Peyer's patch (tissue), 4 donors: ENCODE measurements at regions not wholly inside any gene's neighbourhood (a gene's known extent, or its start where the extent isn't known, plus 50 kb on each side); places are given as distances from the start of the nearest gene placed in this dataset.
"Not testable (repeated sequence)": the region's sequence is repeated elsewhere in the genome, so short reads cannot be mapped to it uniquely, and the experiment has no call there.

Experiments used
- DNase-seq, 3 donors: peaks; one replicate each; pipeline ENCODE4 v3.0.0-alpha.2; 2017 to 2019
- H3K27ac ChIP-seq, 4 donors: fragments of 200-600 bp; sonication (generic); one replicate each; pipeline ENCODE4 v1.5.1; 2016 to 2019
- H3K27me3 ChIP-seq, 2 donors: fragments of 200-600 bp; sonication (generic); one replicate each; pipeline ENCODE4 v1.5.1; 2019
- H3K36me3 ChIP-seq, 3 donors: fragments of 200-600 bp; sonication (generic); one replicate each; pipeline ENCODE4 v1.5.1; 2016 to 2019
- H3K4me1 ChIP-seq, 4 donors: fragments of 200-600 bp; sonication (generic); one replicate each; pipeline ENCODE4 v1.5.1; 2016 to 2019
- H3K4me3 ChIP-seq, 4 donors: fragments of 200-600 bp; sonication (generic); 1 replicate in 3 of 4; 2 replicates in 1 of 4; pipeline ENCODE4 v1.5.1; 2016 to 2019; ENCODE audit warnings: mild to moderate bottlenecking in 1 of 4
- H3K9me3 ChIP-seq, 4 donors: fragments of 200-600 bp; sonication (generic); one replicate each; pipeline ENCODE4 v1.5.1; 2016 to 2019; ENCODE audit warnings: mild to moderate bottlenecking in 1 of 4
- POLR2A ChIP-seq, 2 donors: fragments of 450-650 bp; IDR thresholded peaks; one replicate each; pipeline ENCODE4 v1.5.1; 2017; ENCODE audit warnings: antibody characterized with exemption in 2 of 2, mild to moderate bottlenecking in 2 of 2, moderate library complexity in 2 of 2
- small RNA-seq, 2 donors: library from RNA; depleted of rRNA; stranded (forward); fragments of <200 nt; gene quantifications; one replicate each; pipeline ENCODE3, GENCODE V24; 2016
- TF ChIP-seq, protein P1 (sequence below), 6 experiments: fragments of 450-650 bp in 4 of 6; fragments of 200-600 bp in 2 of 6; sonication (generic) in 1 of 6; IDR thresholded peaks; one replicate each; pipeline ENCODE4 v1.5.1; 2017 to 2019; ENCODE audit warnings: antibody characterized with exemption in 6 of 6, mild to moderate bottlenecking in 3 of 6, moderate library complexity in 1 of 6

DNA sequence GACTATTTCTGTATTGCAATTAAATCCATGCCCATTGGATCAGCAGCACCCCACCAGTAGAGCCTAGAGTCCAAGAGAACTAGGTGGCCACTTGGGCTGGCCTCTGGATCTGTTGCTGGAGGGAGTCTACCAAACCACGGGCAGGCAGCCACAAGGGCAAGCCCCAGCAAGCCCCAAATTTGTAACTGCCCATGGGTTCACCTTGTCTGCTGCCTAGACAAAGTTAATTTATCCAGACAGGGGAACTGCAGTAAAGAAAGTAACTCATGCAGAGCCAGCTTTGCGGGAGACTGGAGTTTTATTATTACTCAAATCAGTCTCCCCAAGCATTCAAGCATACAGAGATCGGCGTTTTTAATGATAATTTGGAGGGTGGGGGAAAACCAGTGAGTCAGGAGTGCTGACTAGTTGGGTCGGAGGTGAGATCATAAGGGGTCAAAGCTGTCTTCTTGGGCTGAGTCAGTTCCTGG lies 74.0 kb upstream of the TERB2 start:
- no peak for TF ChIP-seq POLR2A (IDR thresholded peaks at IDR 0.05)
- TF ChIP-seq, protein P1, sequence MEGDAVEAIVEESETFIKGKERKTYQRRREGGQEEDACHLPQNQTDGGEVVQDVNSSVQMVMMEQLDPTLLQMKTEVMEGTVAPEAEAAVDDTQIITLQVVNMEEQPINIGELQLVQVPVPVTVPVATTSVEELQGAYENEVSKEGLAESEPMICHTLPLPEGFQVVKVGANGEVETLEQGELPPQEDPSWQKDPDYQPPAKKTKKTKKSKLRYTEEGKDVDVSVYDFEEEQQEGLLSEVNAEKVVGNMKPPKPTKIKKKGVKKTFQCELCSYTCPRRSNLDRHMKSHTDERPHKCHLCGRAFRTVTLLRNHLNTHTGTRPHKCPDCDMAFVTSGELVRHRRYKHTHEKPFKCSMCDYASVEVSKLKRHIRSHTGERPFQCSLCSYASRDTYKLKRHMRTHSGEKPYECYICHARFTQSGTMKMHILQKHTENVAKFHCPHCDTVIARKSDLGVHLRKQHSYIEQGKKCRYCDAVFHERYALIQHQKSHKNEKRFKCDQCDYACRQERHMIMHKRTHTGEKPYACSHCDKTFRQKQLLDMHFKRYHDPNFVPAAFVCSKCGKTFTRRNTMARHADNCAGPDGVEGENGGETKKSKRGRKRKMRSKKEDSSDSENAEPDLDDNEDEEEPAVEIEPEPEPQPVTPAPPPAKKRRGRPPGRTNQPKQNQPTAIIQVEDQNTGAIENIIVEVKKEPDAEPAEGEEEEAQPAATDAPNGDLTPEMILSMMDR (IDR thresholded peaks at IDR 0.05), result no peak
- H3K27ac ChIP-seq, result no peak overlapping the region
- H3K36me3 ChIP-seq, result no peaks in the 10 kb centered on the region
- DNase-seq, result no peak
- H3K4me1 ChIP-seq, result no peaks in the 10 kb centered on the region
- no peak overlapping the region for H3K4me3 ChIP-seq
- no peaks in the 10 kb centered on the region for H3K9me3 ChIP-seq
- H3K27me3 ChIP-seq, result no peaks in the 10 kb centered on the region

DNA sequence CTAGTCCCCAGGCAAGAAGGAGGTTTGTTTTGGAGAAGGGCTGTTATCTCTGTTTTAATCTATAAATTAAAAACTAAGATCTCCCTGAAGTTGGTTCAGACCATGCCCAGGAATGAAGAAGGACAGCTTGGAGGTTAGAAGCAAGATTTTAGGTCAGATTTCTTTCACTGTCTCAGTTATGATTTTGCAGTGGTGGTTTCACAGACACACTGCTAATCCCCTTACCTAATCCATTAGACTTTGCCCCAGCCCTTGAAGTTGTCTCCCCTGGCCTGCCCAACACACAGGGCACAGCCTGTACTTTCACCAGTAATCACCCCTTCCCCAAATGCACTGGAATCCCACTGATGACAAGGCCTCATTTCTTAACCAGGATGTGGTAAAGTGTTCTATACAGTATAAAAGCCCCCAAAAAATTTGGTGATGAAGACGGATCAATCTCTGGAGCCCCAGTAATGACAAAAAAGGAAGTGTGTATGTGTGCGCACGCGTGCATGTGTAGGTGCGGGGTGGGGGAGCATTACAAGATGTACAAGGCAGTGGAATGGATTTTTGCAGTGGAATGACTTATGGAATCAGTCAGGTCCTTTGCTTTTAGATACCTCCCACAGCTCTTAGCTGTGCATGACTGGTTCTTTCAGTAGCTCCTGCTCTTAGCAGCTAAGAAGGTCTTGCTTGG lies 73.1 kb upstream of the TERB2 start:
- Histone ChIP-seq H3K27ac (no peak overlapping the region), H3K4me1 (no peaks in the 10 kb centered on the region), H3K36me3 (no peaks in the 10 kb centered on the region), H3K9me3 (no peaks in the 10 kb centered on the region), H3K27me3 (no peaks in the 10 kb centered on the region), H3K4me3 (no peak overlapping the region)
- no peak for DNase-seq
- TF ChIP-seq, protein P1 (IDR thresholded peaks at IDR 0.05), result no peak
- TF ChIP-seq POLR2A (IDR thresholded peaks at IDR 0.05), result no peak

DNA sequence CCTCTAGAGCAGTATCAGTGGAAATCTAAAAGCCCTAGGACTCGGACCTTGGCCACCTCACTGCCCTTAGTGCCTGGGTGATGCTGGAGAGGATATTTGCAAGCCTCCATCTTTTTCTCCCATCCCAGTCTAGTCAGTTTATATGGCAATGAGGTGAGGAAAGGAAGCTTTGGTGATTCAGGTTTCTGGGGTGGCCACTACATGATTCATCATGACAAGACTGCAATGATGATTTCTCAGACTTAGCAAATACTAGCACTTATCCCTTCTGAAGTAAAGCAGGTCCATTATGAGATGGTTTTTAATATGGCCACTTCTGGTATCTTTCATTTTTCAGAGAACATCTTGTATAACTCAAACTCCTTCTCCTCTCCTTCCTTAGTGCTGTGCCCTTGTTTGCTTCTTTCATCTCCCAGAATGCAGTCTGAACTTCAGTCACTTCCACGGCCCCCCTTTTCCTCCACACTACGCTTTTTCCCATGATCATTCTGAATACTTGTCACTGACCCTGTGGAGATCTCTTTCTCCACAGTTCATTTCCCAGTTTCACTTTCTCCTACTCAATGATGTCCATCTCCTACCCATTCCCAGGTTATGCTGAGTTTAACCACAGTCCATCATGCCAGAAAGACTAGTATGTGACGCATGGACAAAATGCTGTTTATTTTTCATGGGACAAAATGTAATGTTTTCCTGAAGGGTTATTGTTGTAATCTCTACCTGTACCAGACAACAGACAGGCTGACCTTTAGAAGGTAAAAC lies 57.4 kb upstream of the TERB2 start:
- not testable (repeated sequence) for H3K9me3 ChIP-seq, H3K4me3 ChIP-seq, DNase-seq, H3K27me3 ChIP-seq, H3K27ac ChIP-seq, H3K36me3 ChIP-seq, H3K4me1 ChIP-seq

DNA sequence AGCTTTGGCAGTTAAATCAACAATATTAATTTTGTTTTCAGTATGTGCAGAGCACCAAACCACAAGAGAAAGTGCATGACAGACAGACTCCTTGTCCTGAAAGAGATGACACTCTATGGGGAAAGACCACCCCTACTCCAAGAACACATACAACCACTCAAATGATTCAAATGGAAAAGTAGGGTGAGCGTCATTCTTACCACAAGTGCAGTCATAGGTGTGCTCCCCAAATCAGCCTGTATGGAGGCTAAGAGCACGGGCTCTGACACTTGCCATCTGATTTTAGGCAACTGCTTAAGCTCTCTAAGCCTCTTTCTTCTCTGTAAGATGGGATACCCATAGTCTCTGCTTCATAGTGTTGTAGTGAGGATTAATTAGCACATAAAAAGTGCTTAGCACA lies 56.7 kb upstream of the TERB2 start:
- not testable (repeated sequence) for H3K9me3 ChIP-seq, H3K27me3 ChIP-seq, H3K36me3 ChIP-seq, H3K4me1 ChIP-seq, H3K4me3 ChIP-seq, DNase-seq, H3K27ac ChIP-seq

DNA sequence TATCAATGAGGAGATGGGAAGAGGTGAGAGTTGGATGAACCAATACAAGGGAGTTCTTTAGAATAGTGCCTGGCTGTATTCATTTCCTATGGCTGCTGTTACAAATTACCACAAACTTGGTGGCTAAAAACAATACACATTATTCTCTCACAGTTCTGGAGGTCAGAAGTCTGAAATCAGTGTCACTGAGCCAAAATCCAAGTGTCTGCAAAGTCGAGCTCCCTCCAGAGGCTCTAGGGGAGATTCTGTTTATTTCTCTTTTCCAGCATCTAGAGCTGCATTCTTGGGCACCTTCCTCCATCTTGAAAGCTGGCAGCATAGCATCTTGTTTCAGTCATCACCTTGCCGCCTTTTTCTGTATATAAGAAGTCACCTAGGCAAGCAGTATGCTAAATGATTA lies 55.7 kb upstream of the TERB2 start:
- H3K4me3 ChIP-seq, H3K4me1 ChIP-seq, H3K27me3 ChIP-seq, H3K36me3 ChIP-seq, H3K9me3 ChIP-seq, H3K27ac ChIP-seq, DNase-seq: not testable (repeated sequence)

DNA sequence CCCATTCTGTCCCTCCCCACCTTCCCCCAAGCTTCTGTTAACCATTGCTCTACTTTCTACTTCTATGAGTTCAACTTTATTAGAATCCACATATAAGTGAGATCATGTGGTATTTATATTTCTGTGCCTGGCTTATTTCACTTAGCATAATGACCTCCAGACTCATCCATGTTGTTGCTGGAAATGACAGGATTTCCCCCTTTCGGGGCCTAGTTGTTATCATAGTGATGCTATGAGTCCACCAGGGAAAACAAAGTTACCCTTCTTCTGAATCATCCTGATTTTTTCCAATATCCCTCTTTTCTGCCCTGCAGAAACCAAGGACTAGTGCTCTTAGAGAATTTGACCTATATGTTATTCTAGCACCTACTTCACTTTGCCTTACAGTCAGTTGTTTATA lies 53.2 kb upstream of the TERB2 start:
- DNase-seq, H3K36me3 ChIP-seq, H3K4me3 ChIP-seq, H3K27ac ChIP-seq, H3K9me3 ChIP-seq, H3K27me3 ChIP-seq, H3K4me1 ChIP-seq: not testable (repeated sequence)

DNA sequence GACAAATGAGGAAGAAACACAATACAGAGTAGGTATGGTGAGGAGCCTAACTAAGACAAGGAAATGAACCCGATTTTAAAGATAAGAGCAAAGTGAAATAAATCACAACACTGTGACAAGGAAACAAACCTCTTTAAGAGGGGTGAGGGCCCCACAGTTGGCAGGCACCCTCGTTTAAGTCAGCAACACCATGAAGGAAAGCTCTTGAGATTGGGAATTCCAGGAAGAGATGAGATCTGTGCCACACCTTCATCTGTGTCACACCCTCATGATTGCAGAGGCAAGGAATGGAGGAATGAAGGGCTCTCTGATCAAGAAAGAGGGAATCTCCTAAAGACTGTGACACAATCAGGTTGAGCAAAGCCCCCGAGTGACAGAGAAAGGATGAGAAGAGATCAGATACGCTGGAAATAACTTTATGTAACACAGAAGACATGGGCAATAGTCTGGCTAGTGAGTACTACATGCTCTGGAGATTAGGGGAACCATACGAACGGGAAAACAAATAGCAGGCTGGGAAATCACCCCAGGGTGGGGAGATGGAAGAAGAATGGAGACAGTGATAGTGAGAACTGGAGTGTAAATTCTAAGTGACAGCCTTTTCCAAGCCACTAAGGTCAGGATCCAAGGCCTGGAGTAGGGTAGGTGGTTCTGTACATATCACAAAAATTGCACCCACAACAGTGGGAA lies 51.7 kb upstream of the TERB2 start:
- not testable (repeated sequence) for H3K4me1 ChIP-seq, H3K27ac ChIP-seq, H3K27me3 ChIP-seq, H3K4me3 ChIP-seq, DNase-seq, H3K36me3 ChIP-seq, H3K9me3 ChIP-seq

Small RNAs in the stretch of these regions (small RNA-seq; reads per million reads assigned to genes)
- 0 reads per million in 2 donors for gene RF00019
- 0 reads per million in 2 donors for gene RNU1-119P
